A204.1 (cell line): ENCODE measurements at regions not wholly inside any gene's neighbourhood (a gene's known extent, or its start where the extent isn't known, plus 50 kb on each side); places are given as distances from the start of the nearest gene placed in this dataset.

Experiments
- FAIRE-seq: peaks from 2 replicates; lab custom pipeline; 2012; peaks lifted over from hg19 to GRCh38; lab: Jason Lieb, UNC

- no peak for FAIRE-seq
Measured at GRCh38 chr6:18335948-18336347, 51.2 kb upstream of the RNF144B start.

GRCh38 chr6:18334251-18334650, 52.9 kb upstream of the RNF144B start:
- FAIRE-seq = no peak

- no peak for FAIRE-seq
Measured at GRCh38 chr6:18330548-18331081, 56.5 kb upstream of the RNF144B start.

GRCh38 chr6:18329776-18330175, 57.4 kb upstream of the RNF144B start:
- no peak for FAIRE-seq

GRCh38 chr6:18328540-18328939, 58.6 kb upstream of the RNF144B start:
- no peak for FAIRE-seq

- no peak for FAIRE-seq
Measured at GRCh38 chr6:18328070-18328469, 59.1 kb upstream of the RNF144B start.

- no peak for FAIRE-seq
Measured at GRCh38 chr6:18327626-18328025, 59.5 kb upstream of the RNF144B start.

GRCh38 chr6:18326980-18327379, 60.2 kb upstream of the RNF144B start:
- FAIRE-seq = no peak

- FAIRE-seq = no peak
Measured at GRCh38 chr6:18326001-18326400, 61.1 kb upstream of the RNF144B start.

- no peak for FAIRE-seq
Measured at GRCh38 chr6:18324706-18325042, 60.3 kb upstream of the DEK start.

- FAIRE-seq = peak; percentile 90
Measured at GRCh38 chr6:18323935-18324705, 59.8 kb upstream of the DEK start.

- no peak for FAIRE-seq
Measured at GRCh38 chr6:18317850-18318249, 53.5 kb upstream of the DEK start.

- no peak for FAIRE-seq
Measured at GRCh38 chr6:18314317-18314997, 50.1 kb upstream of the DEK start.
